ENCODE measurements at regions not wholly inside any gene's neighbourhood (a gene's known extent, or its start where the extent isn't known, plus 50 kb on each side); places are given as distances from the start of the nearest gene placed in this dataset.

DNA sequence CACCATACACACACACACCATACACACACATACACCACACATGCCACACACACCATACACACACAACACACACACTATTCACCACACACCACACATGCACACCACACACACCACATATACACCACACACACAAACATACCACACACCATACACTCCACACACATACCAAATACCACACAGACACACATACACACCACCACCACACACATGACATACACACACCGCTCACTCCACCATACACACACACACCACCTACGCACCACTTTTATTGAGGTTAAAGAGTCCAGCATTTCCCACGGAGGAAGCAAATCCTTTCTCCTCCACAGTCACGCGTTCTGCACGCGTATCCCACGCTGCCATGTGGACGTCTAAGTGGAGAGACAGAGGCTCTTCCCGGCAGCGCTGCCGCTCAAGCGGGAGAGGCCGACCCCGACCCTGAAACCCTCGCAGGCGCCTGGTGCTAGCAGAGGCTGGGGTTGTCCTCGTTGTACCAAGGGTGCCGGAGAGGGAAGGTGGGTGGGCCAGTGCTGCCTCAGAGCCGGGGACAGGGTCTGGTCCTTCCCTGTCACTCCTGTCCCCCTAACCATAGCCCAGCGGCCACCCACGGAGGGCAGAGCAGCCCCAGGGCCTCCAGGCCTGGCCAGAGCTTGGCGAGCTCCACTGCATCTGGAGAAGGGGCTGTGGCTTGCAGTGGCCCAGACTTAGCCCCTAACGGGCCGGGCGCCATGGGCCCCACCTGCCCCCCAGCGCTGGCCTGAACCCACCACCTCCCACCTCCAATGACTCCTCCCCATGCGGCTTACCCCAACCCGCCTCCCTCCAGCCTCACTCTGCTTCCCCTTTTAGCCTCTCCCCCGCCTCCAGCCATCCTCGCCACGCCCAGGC is 1495.0 kb downstream of the BRD1 start:
- TF ChIP-seq, protein P1, sequence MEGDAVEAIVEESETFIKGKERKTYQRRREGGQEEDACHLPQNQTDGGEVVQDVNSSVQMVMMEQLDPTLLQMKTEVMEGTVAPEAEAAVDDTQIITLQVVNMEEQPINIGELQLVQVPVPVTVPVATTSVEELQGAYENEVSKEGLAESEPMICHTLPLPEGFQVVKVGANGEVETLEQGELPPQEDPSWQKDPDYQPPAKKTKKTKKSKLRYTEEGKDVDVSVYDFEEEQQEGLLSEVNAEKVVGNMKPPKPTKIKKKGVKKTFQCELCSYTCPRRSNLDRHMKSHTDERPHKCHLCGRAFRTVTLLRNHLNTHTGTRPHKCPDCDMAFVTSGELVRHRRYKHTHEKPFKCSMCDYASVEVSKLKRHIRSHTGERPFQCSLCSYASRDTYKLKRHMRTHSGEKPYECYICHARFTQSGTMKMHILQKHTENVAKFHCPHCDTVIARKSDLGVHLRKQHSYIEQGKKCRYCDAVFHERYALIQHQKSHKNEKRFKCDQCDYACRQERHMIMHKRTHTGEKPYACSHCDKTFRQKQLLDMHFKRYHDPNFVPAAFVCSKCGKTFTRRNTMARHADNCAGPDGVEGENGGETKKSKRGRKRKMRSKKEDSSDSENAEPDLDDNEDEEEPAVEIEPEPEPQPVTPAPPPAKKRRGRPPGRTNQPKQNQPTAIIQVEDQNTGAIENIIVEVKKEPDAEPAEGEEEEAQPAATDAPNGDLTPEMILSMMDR (IDR thresholded peaks at IDR 0.05), result no peak
- TF ChIP-seq POLR2AphosphoS5 (IDR thresholded peaks at IDR 0.05; ENCODE audit: low read depth, low read length) (no peak), TCF7L2 (IDR thresholded peaks at IDR 0.05; ENCODE audit: low read depth, low read length) (no peak), SIN3A (IDR thresholded peaks at IDR 0.05; ENCODE audit: borderline replicate concordance, insufficient read depth, low read depth, low read length) (no peak)
- TF ChIP-seq, protein P2, sequence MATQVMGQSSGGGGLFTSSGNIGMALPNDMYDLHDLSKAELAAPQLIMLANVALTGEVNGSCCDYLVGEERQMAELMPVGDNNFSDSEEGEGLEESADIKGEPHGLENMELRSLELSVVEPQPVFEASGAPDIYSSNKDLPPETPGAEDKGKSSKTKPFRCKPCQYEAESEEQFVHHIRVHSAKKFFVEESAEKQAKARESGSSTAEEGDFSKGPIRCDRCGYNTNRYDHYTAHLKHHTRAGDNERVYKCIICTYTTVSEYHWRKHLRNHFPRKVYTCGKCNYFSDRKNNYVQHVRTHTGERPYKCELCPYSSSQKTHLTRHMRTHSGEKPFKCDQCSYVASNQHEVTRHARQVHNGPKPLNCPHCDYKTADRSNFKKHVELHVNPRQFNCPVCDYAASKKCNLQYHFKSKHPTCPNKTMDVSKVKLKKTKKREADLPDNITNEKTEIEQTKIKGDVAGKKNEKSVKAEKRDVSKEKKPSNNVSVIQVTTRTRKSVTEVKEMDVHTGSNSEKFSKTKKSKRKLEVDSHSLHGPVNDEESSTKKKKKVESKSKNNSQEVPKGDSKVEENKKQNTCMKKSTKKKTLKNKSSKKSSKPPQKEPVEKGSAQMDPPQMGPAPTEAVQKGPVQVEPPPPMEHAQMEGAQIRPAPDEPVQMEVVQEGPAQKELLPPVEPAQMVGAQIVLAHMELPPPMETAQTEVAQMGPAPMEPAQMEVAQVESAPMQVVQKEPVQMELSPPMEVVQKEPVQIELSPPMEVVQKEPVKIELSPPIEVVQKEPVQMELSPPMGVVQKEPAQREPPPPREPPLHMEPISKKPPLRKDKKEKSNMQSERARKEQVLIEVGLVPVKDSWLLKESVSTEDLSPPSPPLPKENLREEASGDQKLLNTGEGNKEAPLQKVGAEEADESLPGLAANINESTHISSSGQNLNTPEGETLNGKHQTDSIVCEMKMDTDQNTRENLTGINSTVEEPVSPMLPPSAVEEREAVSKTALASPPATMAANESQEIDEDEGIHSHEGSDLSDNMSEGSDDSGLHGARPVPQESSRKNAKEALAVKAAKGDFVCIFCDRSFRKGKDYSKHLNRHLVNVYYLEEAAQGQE (IDR thresholded peaks at IDR 0.05; ENCODE audit: insufficient read depth in 1 of 2, low read depth in 2 of 2, low read length in 1 of 2), result no peak

Data from Panc1 (cell line).